Parathyroid adenoma (tissue), 2 donors: ENCODE measurements at regions not wholly inside any gene's neighbourhood (a gene's known extent, or its start where the extent isn't known, plus 50 kb on each side); places are given as distances from the start of the nearest gene placed in this dataset.
A peak's percentile ranks its signal among the peaks of the same experiment; 100 is the strongest.

Source experiments
- H2AFZ ChIP-seq: fragments of 300-600 bp; sonication (generic); one replicate; pipeline ENCODE4 v1.7.0; 2017; ENCODE audit warnings: antibody characterized with exemption, mild to moderate bottlenecking
- H3K27ac ChIP-seq: fragments of 300-600 bp; sonication (generic); one replicate; pipeline ENCODE4 v1.7.0; 2017
- H3K27me3 ChIP-seq: fragments of 300-600 bp; sonication (generic); one replicate; pipeline ENCODE4 v1.7.0; 2017; ENCODE audit warnings: low read length; ENCODE audit not compliant: control insufficient read depth, insufficient read depth
- H3K36me3 ChIP-seq: fragments of 300-600 bp; sonication (generic); one replicate; pipeline ENCODE4 v1.7.0; 2017; ENCODE audit warnings: low read length; ENCODE audit not compliant: control insufficient read depth, insufficient read depth
- H3K4me1 ChIP-seq: fragments of 300-600 bp; sonication (generic); one replicate; pipeline ENCODE4 v1.7.0; 2017; ENCODE audit warnings: control low read depth
- H3K4me2 ChIP-seq: fragments of 300-600 bp; sonication (generic); one replicate; pipeline ENCODE4 v1.7.0; 2017; ENCODE audit warnings: low read length
- H3K4me3 ChIP-seq: fragments of 300-600 bp; sonication (generic); one replicate; pipeline ENCODE4 v1.7.0; 2017; ENCODE audit warnings: low read depth, low read length
- H3K79me2 ChIP-seq: fragments of 300-600 bp; sonication (generic); one replicate; pipeline ENCODE4 v1.7.0; 2017; ENCODE audit warnings: control low read depth
- H3K9ac ChIP-seq: fragments of 300-600 bp; sonication (generic); one replicate; pipeline ENCODE4 v1.7.0; 2017; ENCODE audit warnings: mild to moderate bottlenecking
- H3K9me3 ChIP-seq: fragments of 300-600 bp; sonication (generic); one replicate; pipeline ENCODE4 v1.7.0; 2017; ENCODE audit warnings: low read length; ENCODE audit not compliant: control insufficient read depth
- TF ChIP-seq, protein P1 (sequence below): fragments of 300-600 bp; sonication (generic); IDR thresholded peaks from one replicate; pipeline ENCODE4 v1.7.0; 2017; ENCODE audit warnings: antibody characterized with exemption, mild to moderate bottlenecking
- donor health status: primary hyperparathyroidism.

DNA sequence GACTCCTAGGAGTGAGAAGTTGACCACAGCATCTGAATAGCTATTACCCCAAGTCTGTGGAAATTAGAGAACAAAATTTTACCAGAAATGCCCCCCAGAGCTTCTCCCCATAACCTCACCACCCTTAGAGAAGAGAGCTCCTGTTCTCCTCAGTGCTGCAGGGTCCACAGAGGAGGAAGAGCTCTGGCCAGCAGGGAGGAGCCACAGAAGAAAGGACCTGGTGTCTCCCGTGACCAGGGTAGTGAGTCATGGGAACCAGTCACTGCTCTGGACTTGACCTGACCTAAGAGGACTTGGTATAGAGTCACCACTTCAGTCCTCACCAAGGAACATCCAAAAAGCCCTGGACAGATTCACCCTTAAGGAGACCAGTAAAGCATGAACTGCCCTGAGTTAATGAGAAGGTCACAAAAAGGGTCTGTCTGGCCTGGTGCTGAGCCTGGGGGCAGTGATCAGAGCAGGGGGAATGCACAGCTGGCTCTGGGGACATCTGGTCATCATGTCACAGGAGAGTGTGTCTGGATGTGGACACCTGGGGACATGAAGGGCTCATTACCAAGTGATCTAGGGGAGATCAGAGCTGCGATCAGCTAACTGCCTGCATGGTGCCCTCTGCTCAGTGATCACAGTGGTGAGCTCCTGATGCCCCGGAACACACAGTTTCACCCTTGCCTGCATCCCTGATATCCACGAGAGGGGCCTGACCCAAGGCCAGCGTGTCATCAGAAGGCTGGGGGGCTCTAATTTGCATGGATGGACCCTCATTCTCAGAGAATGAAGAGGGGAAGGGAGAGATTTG lies 103.3 kb upstream of the TOP3B start:
- Histone ChIP-seq H3K9me3 (no peaks in the 10 kb centered on the region), H3K4me2 (no peak overlapping the region), H3K4me3 (no peak overlapping the region), H3K79me2 (no peaks in the 10 kb centered on the region), H3K36me3 (no peaks in the 10 kb centered on the region), H3K9ac (no peak overlapping the region), H2AFZ (peak overlapping the region; percentile 69), H3K4me1 (peaks cover 2% of the 10 kb centered on the region), H3K27me3 (no peaks in the 10 kb centered on the region), H3K27ac (no peak overlapping the region)
- TF ChIP-seq, protein P1, sequence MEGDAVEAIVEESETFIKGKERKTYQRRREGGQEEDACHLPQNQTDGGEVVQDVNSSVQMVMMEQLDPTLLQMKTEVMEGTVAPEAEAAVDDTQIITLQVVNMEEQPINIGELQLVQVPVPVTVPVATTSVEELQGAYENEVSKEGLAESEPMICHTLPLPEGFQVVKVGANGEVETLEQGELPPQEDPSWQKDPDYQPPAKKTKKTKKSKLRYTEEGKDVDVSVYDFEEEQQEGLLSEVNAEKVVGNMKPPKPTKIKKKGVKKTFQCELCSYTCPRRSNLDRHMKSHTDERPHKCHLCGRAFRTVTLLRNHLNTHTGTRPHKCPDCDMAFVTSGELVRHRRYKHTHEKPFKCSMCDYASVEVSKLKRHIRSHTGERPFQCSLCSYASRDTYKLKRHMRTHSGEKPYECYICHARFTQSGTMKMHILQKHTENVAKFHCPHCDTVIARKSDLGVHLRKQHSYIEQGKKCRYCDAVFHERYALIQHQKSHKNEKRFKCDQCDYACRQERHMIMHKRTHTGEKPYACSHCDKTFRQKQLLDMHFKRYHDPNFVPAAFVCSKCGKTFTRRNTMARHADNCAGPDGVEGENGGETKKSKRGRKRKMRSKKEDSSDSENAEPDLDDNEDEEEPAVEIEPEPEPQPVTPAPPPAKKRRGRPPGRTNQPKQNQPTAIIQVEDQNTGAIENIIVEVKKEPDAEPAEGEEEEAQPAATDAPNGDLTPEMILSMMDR: no peak

DNA sequence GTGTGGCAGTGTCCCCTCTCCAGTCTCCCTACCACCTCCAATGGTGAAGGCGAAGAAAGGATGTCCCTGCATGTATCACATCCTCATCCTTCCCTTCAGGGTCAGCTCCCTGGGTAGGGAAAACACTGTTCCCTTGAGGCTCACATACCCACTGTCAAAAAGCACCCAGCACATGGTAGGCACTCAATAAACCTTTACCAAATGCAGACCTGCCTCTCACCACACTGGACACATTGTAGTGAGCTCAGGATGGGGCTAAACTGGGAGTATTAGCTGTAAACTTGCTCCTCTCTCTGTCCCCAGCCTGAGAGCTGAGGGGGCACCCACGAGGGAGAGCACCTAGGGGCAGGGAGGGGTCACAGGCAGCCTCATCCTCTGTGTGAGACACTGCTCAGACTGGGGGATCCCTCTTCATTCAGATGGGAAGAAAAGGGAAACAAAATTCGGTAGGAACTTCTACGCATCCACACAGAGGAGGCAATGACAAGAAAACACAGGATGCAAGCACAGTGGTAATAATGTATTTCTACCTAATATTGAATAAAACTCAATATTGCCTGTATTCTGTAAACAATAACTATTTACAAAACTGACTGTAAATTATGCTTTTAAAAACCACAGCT lies 101.6 kb upstream of the TOP3B start:
- no peaks in the 10 kb centered on the region for H3K36me3 ChIP-seq
- H3K27ac ChIP-seq: no peak overlapping the region
- no peak overlapping the region for H3K4me2 ChIP-seq
- H3K4me1 ChIP-seq: peaks cover 2% of the 10 kb centered on the region
- H3K9ac ChIP-seq: no peak overlapping the region
- TF ChIP-seq, protein P1: no peak
- no peaks in the 10 kb centered on the region for H3K79me2 ChIP-seq
- no peaks in the 10 kb centered on the region for H3K27me3 ChIP-seq
- no peaks in the 10 kb centered on the region for H3K9me3 ChIP-seq
- H2AFZ ChIP-seq: no peak overlapping the region
- H3K4me3 ChIP-seq: no peak overlapping the region

DNA sequence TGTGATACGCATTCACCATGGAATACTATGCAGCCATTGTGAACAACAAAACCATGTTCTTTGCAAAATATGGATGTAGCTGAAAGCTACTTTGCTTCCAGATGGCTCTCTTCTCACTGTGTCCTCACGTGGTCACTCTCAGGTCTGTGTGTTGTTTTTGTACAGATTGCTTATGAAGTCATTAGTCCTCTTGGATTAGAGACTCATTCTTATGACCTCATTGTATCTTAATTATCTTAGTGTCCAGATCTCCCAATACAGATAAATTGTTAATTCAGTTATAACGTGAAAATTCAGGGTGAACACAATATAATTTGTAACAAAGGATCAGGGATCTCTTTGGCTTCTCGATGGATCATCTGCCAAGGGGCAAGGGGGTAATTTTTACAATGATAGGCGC lies 100.4 kb upstream of the TOP3B start:
- Histone ChIP-seq H3K27ac (no peak overlapping the region), H3K4me3 (no peak overlapping the region), H3K4me1 (peaks cover 2% of the 10 kb centered on the region), H3K79me2 (no peaks in the 10 kb centered on the region), H3K27me3 (no peaks in the 10 kb centered on the region), H3K36me3 (no peaks in the 10 kb centered on the region), H3K9me3 (no peaks in the 10 kb centered on the region), H2AFZ (no peak overlapping the region), H3K9ac (no peak overlapping the region), H3K4me2 (no peak overlapping the region)
- TF ChIP-seq, protein P1: no peak

DNA sequence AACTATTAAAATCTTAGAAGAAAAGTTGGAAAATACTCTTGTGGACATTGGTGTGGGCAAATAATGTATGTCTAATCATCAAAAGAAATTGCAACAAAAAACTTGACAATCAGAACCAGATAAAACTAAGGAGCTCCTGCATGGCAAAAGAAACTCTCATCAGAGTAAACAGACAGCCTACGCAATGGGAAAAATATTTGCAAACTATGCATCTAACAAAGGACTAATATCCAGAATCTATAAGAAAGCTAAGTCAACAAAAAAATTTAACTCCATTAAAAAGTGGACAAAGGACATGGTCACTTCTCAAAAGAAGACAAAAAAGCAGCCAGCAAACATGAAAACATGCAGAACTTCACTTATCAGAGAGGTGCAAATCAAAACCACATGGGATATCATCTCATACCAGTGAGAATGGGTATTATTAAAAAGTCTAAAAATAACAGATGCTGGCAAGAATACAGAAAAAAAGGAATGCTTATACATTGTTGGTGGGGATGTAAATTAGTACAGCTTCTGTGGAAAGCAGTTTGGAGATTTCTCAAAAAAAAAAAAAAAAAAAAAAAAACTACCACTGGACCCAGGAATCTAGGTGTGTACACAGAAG lies 99.7 kb upstream of the TOP3B start:
- Histone ChIP-seq H3K9ac (no peak overlapping the region), H3K4me2 (no peak overlapping the region), H3K9me3 (no peaks in the 10 kb centered on the region), H3K27me3 (no peaks in the 10 kb centered on the region), H3K27ac (no peak overlapping the region), H3K36me3 (no peaks in the 10 kb centered on the region), H2AFZ (no peak overlapping the region), H3K4me1 (peaks cover 2% of the 10 kb centered on the region), H3K4me3 (no peak overlapping the region), H3K79me2 (no peaks in the 10 kb centered on the region)
- TF ChIP-seq, protein P1: no peak
